HEK293 (cell line): ENCODE measurements at regions not wholly inside any gene's neighbourhood (a gene's known extent, or its start where the extent isn't known, plus 50 kb on each side); places are given as distances from the start of the nearest gene placed in this dataset.

ENCODE experiments used
- CTCF ChIA-PET: fragments of 350-600 bp; formaldehyde crosslinking; extraction: SDS; loops from one replicate; lab custom pipeline; 2021; ENCODE audit warnings: antibody characterized with exemption; lab: Yijun Ruan, JAX
- POLR2A ChIA-PET: fragments of 300-600 bp; formaldehyde crosslinking; extraction: SDS; loops from one replicate; lab custom pipeline; 2020; ENCODE audit warnings: antibody characterized with exemption, inconsistent platforms; lab: Yijun Ruan, JAX
- H3K27ac ChIP-seq: fragments of 200-500 bp; sonication (Bioruptor generic); 2 replicates; pipeline ENCODE4 v1.5.1; 2014; ENCODE audit warnings: low read depth, low read length, control low read depth, inconsistent platforms; ENCODE audit errors: extremely low read depth
- H3K36me3 ChIP-seq, 2 experiments: fragments of 200-500 bp in 1 of 2; sonication (Bioruptor generic) in 1 of 2; 1 replicate in 1 of 2; 2 replicates in 1 of 2; pipeline ENCODE4 v1.5.1; 2014 to 2017; ENCODE audit warnings: inconsistent platforms in 2 of 2, low read length in 2 of 2; ENCODE audit not compliant: control insufficient read depth in 2 of 2, insufficient read depth in 1 of 2
- H3K4me1 ChIP-seq: fragments of 200-500 bp; sonication (Bioruptor generic); 2 replicates; pipeline ENCODE4 v1.5.1; 2014; ENCODE audit warnings: mild to moderate bottlenecking, low read length, inconsistent platforms; ENCODE audit not compliant: control insufficient read depth, insufficient read depth
- H3K4me3 ChIP-seq: 2 replicates; pipeline ENCODE4 v1.5.1; 2011; ENCODE audit warnings: low read depth, mild to moderate bottlenecking, control low read depth, low read length, moderate library complexity
- H3K9me3 ChIP-seq: fragments of 200-500 bp; sonication (Bioruptor generic); 2 replicates; pipeline ENCODE4 v1.5.1; 2014; ENCODE audit warnings: low read depth, low read length, inconsistent platforms; ENCODE audit not compliant: control insufficient read depth, insufficient read depth
- BCL11B ChIP-seq: fragments of 450-650 bp; formaldehyde crosslinking; IDR thresholded peaks from 2 replicates; pipeline ENCODE4 v1.5.1; 2016; ENCODE audit warnings: low read depth, missing biosample characterization, missing genetic modification characterization
- HIC1 ChIP-seq: fragments of 450-650 bp; formaldehyde crosslinking; IDR thresholded peaks from 2 replicates; pipeline ENCODE4 v1.5.1; 2016; ENCODE audit warnings: missing biosample characterization, missing genetic modification characterization
- HOXC10 ChIP-seq: sonication (generic); formaldehyde crosslinking; IDR thresholded peaks from 2 replicates; pipeline ENCODE4 v1.8.1; 2023; ENCODE audit warnings: mild to moderate bottlenecking, missing genetic modification reagents
- HOXD13 ChIP-seq: sonication (generic); formaldehyde crosslinking; IDR thresholded peaks from 2 replicates; pipeline ENCODE4 v1.8.0; 2022; ENCODE audit warnings: missing genetic modification reagents, borderline replicate concordance
- MEIS1 ChIP-seq: sonication (generic); formaldehyde crosslinking; IDR thresholded peaks from 2 replicates; pipeline ENCODE4 v1.8.1; 2022; ENCODE audit warnings: missing genetic modification reagents, mild to moderate bottlenecking, borderline replicate concordance
- OVOL3 ChIP-seq: fragments of 450-650 bp; formaldehyde crosslinking; IDR thresholded peaks from 2 replicates; pipeline ENCODE4 v1.5.1; 2016; ENCODE audit warnings: missing biosample characterization, missing genetic modification characterization
- SCRT2 ChIP-seq: fragments of 450-650 bp; formaldehyde crosslinking; IDR thresholded peaks from 2 replicates; pipeline ENCODE4 v1.5.1; 2016; ENCODE audit warnings: missing biosample characterization, missing genetic modification characterization
- TSHZ1 ChIP-seq: fragments of 450-650 bp; formaldehyde crosslinking; IDR thresholded peaks from 2 replicates; pipeline ENCODE4 v1.5.1; 2016; ENCODE audit warnings: missing biosample characterization, missing genetic modification characterization, borderline replicate concordance
- YY1 ChIP-seq: fragments of 450-650 bp; formaldehyde crosslinking; IDR thresholded peaks from 2 replicates; pipeline ENCODE4 v1.5.1; 2018; ENCODE audit warnings: missing biosample characterization, missing genetic modification characterization
- ZBTB20 ChIP-seq: fragments of 450-650 bp; formaldehyde crosslinking; IDR thresholded peaks from 2 replicates; pipeline ENCODE4 v1.5.1; 2016; ENCODE audit warnings: missing biosample characterization, missing genetic modification characterization
- ZFP41 ChIP-seq: fragments of 450-650 bp; formaldehyde crosslinking; IDR thresholded peaks from 2 replicates; pipeline ENCODE4 v1.5.1; 2016; ENCODE audit warnings: missing biosample characterization, missing genetic modification characterization, borderline replicate concordance
- ZNF132 ChIP-seq: fragments of 450-650 bp; formaldehyde crosslinking; IDR thresholded peaks from 2 replicates; pipeline ENCODE4 v1.5.1; 2017; ENCODE audit warnings: missing biosample characterization, missing genetic modification characterization, borderline replicate concordance
- ZNF140 ChIP-seq: fragments of 450-650 bp; formaldehyde crosslinking; IDR thresholded peaks from 2 replicates; pipeline ENCODE4 v1.5.1; 2016; ENCODE audit warnings: missing biosample characterization, missing genetic modification characterization
- ZNF274 ChIP-seq, 2 experiments: fragments of 200-500 bp in 1 of 2; fragments of 450-650 bp in 1 of 2; sonication (Bioruptor generic) in 1 of 2; formaldehyde crosslinking in 1 of 2; IDR thresholded peaks; 2 replicates each; pipeline versions ENCODE4 v1.5.1 to v1.6.1; 2014 to 2016; ENCODE audit warnings: borderline replicate concordance in 1 of 2, inconsistent platforms in 1 of 2, low read length in 1 of 2, missing biosample characterization in 1 of 2, missing genetic modification characterization in 1 of 2
- ZNF280C ChIP-seq: fragments of 450-650 bp; formaldehyde crosslinking; IDR thresholded peaks from 2 replicates; pipeline ENCODE4 v1.5.1; 2016; ENCODE audit warnings: missing biosample characterization, missing genetic modification characterization
- ZNF292 ChIP-seq: fragments of 450-650 bp; formaldehyde crosslinking; IDR thresholded peaks from 2 replicates; pipeline ENCODE4 v1.5.1; 2016; ENCODE audit warnings: low read depth, missing biosample characterization, missing genetic modification characterization, borderline replicate concordance
- ZNF302 ChIP-seq: fragments of 450-650 bp; formaldehyde crosslinking; IDR thresholded peaks from 2 replicates; pipeline ENCODE4 v1.5.1; 2016; ENCODE audit warnings: missing biosample characterization, missing genetic modification characterization, low read depth
- ZNF311 ChIP-seq: fragments of 450-650 bp; formaldehyde crosslinking; IDR thresholded peaks from 2 replicates; pipeline ENCODE4 v1.5.1; 2017; ENCODE audit warnings: missing biosample characterization, missing genetic modification characterization, borderline replicate concordance
- ZNF404 ChIP-seq: fragments of 450-650 bp; formaldehyde crosslinking; IDR thresholded peaks from 2 replicates; pipeline ENCODE4 v1.5.1; 2017; ENCODE audit warnings: missing biosample characterization, missing genetic modification characterization
- ZNF423 ChIP-seq: fragments of 450-650 bp; formaldehyde crosslinking; IDR thresholded peaks from 2 replicates; pipeline ENCODE4 v1.5.1; 2016; ENCODE audit warnings: missing biosample characterization, missing genetic modification characterization
- ZNF544 ChIP-seq: fragments of 450-650 bp; formaldehyde crosslinking; IDR thresholded peaks from 2 replicates; pipeline ENCODE4 v1.5.0; 2017; ENCODE audit warnings: missing biosample characterization, missing genetic modification characterization
- ZNF600 ChIP-seq: fragments of 450-650 bp; formaldehyde crosslinking; IDR thresholded peaks from 2 replicates; pipeline ENCODE4 v1.5.1; 2016; ENCODE audit warnings: missing biosample characterization, missing genetic modification characterization
- ZNF629 ChIP-seq: fragments of 450-650 bp; formaldehyde crosslinking; IDR thresholded peaks from 2 replicates; pipeline ENCODE4 v1.5.1; 2017; ENCODE audit warnings: missing biosample characterization, missing genetic modification characterization
- ZNF654 ChIP-seq: fragments of 450-650 bp; formaldehyde crosslinking; IDR thresholded peaks from 2 replicates; pipeline ENCODE4 v1.5.1; 2016; ENCODE audit warnings: low read depth, missing biosample characterization, missing genetic modification characterization
- ZNF76 ChIP-seq: fragments of 450-650 bp; formaldehyde crosslinking; IDR thresholded peaks from 2 replicates; pipeline ENCODE4; 2016; ENCODE audit warnings: low read depth, missing biosample characterization, missing genetic modification characterization, borderline replicate concordance
- ZNF837 ChIP-seq: fragments of 450-650 bp; formaldehyde crosslinking; IDR thresholded peaks from 2 replicates; pipeline ENCODE4 v1.5.1; 2016; ENCODE audit warnings: missing biosample characterization, missing genetic modification characterization
- ZSCAN30 ChIP-seq: fragments of 450-650 bp; IDR thresholded peaks from 2 replicates; pipeline ENCODE4 v1.5.1; 2018; ENCODE audit warnings: missing biosample characterization, mild to moderate bottlenecking, missing genetic modification characterization, moderate library complexity

DNA sequence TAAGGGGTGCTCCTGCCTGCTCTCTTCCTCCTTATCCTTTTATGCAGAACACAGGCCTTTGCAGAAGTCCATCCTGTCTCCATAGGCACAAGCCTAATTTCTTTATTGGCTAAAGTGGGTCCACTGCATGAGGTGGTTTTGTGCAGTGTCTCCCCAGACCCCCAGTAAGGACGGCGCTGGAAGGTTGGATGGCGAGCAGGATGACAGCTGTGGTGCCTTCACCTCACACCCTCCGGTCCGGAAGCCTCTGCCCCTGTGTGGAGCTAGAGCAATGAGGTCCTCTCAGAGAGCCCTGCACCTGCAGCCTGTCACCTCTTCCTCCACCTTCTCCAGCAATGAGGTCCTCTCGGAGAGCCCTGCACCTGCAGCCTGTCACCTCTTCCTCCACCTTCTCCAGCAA is 393.7 kb upstream of the IRX1 start:
- TF ChIP-seq ZNF292 (no peak), BCL11B (tag by site-specific recombination) (no peak), ZNF302 (no peak), ZNF654 (tag by site-specific recombination) (no peak), ZNF404 (tag by site-specific recombination) (no peak), MEIS1 (CRISPR knock-in tag) (no peak), ZNF140 (tag by site-specific recombination) (no peak), ZNF544 (tag by site-specific recombination) (no peak), ZNF132 (tag by site-specific recombination) (no peak), ZNF76 (tag by site-specific recombination) (no peak), ZNF600 (tag by site-specific recombination) (no peak), ZSCAN30 (tag by site-specific recombination) (no peak), ZNF629 (no peak), SCRT2 (tag by site-specific recombination) (no peak), OVOL3 (tag by site-specific recombination) (no peak), HOXD13 (CRISPR knock-in tag) (no peak), ZNF280C (tag by site-specific recombination) (no peak), HOXC10 (no peak), ZNF837 (tag by site-specific recombination) (no peak)
- POLR2A ChIA-PET = no interaction called here
- no peaks in the 10 kb centered on the region for H3K4me1 ChIP-seq
- H3K9me3 ChIP-seq = no peaks in the 10 kb centered on the region
- no peak overlapping the region for H3K4me3 ChIP-seq
- no peaks in the 10 kb centered on the region for H3K36me3 ChIP-seq
- CTCF ChIA-PET = no interaction called here
- no peak overlapping the region for H3K27ac ChIP-seq

DNA sequence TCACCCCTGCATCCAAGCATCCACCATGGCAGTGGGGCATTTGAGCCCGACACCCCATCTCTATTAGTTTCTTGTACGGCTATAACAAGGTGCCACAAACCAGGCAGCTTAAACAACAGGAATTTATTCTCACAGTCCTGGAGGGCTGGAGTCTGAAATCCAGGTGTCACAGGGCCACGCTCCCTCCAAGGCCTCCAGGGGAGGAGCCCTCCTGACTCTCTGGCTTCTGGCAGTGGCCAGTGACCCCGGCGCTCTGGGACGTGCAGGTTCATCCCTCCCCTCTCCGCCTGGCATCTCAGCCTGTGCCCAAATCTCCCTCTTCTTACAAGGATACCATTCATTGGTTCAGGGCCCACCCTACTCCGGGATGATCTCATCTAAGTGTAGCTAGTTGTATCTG is 394.5 kb upstream of the IRX1 start:
- CTCF ChIA-PET = no interaction called here
- H3K27ac ChIP-seq = no peak overlapping the region
- POLR2A ChIA-PET = no interaction called here
- no peak overlapping the region for H3K4me3 ChIP-seq
- H3K4me1 ChIP-seq = no peaks in the 10 kb centered on the region
- no peaks in the 10 kb centered on the region for H3K36me3 ChIP-seq
- no peaks in the 10 kb centered on the region for H3K9me3 ChIP-seq
- TF ChIP-seq HOXC10 (no peak), YY1 (tag by site-specific recombination) (no peak), ZNF423 (tag by site-specific recombination) (no peak), ZFP41 (tag by site-specific recombination) (no peak), HIC1 (tag by site-specific recombination) (no peak), ZNF302 (no peak), TSHZ1 (no peak), ZNF274 (IDR thresholded peaks at IDR 0.05; ENCODE audit: low read length) (no peak), ZNF274 (tag by site-specific recombination; IDR thresholded peaks at IDR 0.05; ENCODE audit: borderline replicate concordance) (no peak), SCRT2 (tag by site-specific recombination) (no peak), ZBTB20 (tag by site-specific recombination) (no peak), ZNF837 (tag by site-specific recombination) (no peak), ZNF311 (tag by site-specific recombination) (no peak)
